ENCODE measurements at regions not wholly inside any gene's neighbourhood (a gene's known extent, or its start where the extent isn't known, plus 50 kb on each side); places are given as distances from the start of the nearest gene placed in this dataset.

GRCh38 chr18:41155025-41155424 lies 800.0 kb upstream of the PIK3C3 start:
- DNase-seq (ENCODE audit: low read depth in 3 of 3, low spot score in 1 of 3): no peak

GRCh38 chr18:41153871-41154270 lies 801.2 kb upstream of the PIK3C3 start:
- no peak for DNase-seq (ENCODE audit: low read depth in 3 of 3, low spot score in 1 of 3)

GRCh38 chr18:41150316-41150715 lies 804.7 kb upstream of the PIK3C3 start:
- no peak for DNase-seq (ENCODE audit: low read depth in 3 of 3, low spot score in 1 of 3)

DNA sequence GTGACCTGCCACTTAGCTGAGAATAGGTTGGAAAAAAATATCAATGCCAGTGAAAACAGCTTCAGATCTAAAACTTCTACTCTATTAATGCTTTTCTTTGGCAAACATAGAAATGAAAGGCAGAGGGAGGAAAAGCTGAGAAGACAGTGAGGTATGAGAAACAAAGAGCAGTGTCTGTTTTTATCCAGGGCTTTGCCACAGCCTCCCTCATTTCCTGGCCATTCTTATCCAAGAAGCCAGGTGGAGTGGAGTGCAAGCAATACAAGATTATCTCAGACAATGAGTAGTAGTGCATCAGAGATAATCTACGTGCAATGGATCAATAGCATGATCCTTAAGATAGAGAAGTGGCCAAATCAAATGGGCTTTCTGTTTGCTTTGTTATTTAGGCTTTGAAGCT lies 808.7 kb upstream of the PIK3C3 start:
- DNase-seq (ENCODE audit: low read depth in 3 of 3, low spot score in 1 of 3): no peak

GRCh38 chr18:41145516-41145915 lies 809.5 kb upstream of the PIK3C3 start:
- no peak for DNase-seq (ENCODE audit: low read depth in 3 of 3, low spot score in 1 of 3)

DNA sequence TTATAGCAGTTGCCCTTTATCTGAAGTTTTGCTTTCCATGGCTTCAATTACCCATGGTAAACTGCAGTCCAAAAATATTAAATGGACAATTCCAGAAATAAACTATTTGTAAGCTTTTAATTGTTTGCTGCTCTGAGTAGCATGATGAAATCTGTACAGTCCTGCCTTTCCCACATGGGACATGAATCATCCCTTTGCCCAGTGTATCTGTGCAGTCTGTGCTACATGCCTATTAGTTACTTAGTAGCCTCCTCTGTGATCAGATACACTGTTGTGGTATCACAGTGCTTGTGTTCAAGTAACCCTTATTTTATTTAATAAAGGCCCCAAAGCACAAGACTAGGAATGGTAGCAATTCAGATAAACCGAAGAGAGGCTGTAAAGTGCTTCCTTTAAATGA lies 810.6 kb upstream of the PIK3C3 start:
- no peak for DNase-seq (ENCODE audit: low read depth in 3 of 3, low spot score in 1 of 3)

GRCh38 chr18:41140506-41140905 lies 814.5 kb upstream of the PIK3C3 start:
- DNase-seq (ENCODE audit: low read depth in 3 of 3, low spot score in 1 of 3): no peak

DNA sequence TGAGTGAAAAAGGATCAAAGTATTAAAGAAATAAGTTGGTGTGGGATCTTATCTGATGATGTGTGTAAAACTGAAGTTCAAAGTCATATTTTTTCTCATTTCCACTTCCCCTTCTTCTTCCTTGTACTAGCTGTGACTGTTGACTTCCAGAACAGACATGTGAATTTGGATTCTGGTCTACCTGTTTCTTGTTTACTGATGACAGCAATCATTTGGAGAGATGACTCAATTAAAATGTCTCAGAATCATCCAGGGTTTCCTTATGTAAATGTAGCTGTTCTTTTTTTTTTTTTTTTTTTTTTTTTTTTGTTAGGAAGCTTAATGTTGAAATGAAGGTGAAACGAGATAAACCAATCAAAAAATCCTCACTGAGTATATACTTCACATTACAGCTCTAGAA lies 819.9 kb upstream of the PIK3C3 start:
- DNase-seq (ENCODE audit: low read depth in 3 of 3, low spot score in 1 of 3): no peak

DNA sequence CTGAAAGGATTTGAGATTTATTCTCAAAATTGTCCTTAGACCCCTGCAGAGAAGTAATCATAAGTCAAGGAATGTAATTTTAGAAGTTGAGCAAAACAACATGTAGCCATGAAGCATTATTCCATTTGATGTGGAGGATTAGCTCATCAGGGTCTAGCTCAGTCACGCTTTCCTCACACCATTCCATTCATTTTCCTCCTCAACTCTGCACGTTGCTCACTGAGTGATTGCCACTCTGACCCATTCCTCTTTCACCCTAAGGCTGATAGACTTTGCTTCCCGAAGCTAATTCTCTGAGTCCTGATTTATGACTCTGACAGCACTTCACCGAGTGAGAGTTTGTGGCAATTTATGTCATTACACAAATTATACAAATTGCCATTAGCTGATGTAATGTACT lies 820.6 kb upstream of the PIK3C3 start:
- no peak for DNase-seq (ENCODE audit: low read depth in 3 of 3, low spot score in 1 of 3)

GRCh38 chr18:41131050-41131449 lies 824.0 kb upstream of the PIK3C3 start:
- DNase-seq (ENCODE audit: low read depth in 3 of 3, low spot score in 1 of 3): no peak

DNA sequence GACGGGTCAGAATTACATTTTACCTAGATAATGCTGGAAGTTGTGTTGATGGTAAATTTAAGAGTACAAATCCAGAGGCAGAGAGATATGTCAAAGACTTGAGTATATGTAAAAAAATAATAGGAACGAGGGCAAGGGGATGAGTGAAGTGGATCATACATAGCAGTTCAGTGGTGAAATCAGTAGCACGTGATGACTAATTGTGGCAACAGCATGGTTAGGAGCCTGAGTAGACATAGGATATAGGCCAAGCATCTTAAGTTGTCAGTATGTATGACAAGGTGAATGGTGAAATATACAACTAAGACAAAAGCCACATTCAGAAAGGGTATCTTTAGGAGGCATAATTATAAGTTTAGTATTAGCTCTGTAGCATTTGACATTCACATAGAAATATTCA lies 826.5 kb upstream of the PIK3C3 start:
- no peak for DNase-seq (ENCODE audit: low read depth in 3 of 3, low spot score in 1 of 3)

DNA sequence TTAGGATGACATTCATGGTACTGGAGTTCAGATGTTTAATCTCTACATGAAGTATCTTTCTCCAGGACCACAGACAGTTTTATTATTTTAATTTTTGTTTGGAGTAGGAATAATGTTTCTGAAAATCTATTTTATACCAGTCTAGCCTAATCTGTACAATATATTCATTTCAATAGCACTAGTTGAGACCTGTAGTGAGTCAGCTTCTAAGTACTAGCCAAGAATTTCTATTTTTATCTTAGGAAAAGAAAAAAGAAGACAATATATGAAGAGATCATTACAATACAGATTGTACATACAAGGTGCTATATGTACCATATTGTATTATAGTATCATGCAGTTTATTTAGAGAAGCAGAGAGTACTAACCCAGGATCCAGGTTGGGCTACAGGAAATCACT lies 826.9 kb upstream of the PIK3C3 start:
- no peak for DNase-seq (ENCODE audit: low read depth in 3 of 3, low spot score in 1 of 3)

GRCh38 chr18:41126541-41127235 lies 828.3 kb upstream of the PIK3C3 start:
- DNase-seq (ENCODE audit: low read depth in 3 of 3, low spot score in 1 of 3): no peak

DNA sequence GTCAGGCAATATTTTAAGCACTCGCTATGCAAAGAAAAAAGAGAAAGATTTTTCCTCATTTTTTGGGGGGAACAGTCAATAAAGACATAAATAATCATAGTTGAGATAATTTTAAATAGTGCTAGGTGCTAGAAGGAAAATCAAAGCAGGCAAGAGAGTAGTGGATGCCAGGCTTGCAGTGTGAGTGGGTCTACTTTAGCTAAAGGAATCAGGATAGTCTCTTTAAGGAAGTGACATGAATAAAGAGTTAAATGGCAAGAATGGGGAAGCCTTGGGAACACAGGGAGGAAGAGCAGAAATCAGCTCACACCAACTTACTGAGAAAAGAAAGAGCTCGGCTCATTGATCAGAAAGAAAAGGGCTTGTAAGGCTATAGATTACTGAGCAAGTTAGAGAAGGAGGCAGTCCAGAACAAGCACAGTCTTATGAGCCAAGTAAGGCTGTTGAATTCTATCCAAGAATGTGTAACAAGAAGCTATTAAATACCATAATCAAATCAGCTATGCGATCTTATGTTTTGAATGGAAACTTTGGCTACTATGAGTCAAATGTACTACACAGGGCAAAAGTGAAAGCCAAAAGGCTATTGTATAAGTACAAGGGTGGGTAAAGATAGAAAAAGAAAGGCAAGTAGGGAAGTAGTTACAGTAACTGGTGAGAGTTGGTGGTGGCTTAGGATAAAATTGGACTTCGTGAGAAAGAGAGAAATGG lies 833.8 kb upstream of the PIK3C3 start:
- DNase-seq (ENCODE audit: low read depth in 3 of 3, low spot score in 1 of 3): no peak

DNA sequence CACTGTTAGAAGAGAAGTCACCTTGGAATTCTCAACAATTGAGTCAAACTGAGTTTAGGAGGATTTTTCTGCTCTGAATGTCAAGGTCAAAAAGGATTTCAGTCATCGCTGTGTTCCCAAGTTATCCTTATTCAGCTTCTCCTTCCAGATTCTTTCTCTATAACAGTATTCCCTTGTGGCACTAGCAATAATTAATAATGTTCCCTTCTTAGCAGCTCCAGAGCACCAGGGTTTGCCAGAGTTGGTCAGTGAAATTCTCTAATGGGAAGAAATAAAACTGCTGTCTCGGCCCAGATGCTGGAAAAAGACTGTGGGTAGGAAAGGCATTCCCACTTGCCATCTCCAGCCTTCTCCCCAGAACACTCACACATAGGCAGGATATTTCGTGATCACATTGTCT lies 836.0 kb upstream of the PIK3C3 start:
- DNase-seq (ENCODE audit: low read depth in 3 of 3, low spot score in 1 of 3): no peak

DNA sequence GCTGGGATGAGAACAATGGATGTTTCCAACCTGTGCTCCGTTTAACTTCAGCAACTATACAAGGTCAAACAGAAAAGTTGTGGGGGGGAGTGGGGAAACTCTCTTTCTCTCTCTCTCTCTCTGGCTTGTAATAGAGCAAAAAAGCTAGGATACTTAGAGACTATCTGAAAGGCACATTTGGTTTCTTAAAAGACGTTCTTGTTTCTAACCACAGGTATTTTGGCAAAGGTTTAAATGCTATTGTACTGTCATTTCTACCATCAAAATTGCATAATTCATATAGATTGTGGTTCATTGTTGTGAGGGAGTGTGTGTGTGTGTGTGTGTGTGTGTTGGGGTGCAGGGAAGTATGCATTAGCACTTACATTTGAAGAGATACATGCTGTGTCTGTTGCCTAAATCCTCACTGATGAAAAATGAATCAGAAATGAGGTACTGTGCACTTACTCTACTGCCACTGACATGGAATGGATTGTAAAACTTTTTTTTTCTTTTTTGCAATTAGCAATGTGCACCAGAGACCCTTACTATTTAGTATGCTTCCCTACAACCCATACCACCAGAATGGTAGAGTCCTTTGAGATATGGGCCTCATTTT lies 841.0 kb upstream of the PIK3C3 start:
- no peak for DNase-seq (ENCODE audit: low read depth in 3 of 3, low spot score in 1 of 3)

DNA sequence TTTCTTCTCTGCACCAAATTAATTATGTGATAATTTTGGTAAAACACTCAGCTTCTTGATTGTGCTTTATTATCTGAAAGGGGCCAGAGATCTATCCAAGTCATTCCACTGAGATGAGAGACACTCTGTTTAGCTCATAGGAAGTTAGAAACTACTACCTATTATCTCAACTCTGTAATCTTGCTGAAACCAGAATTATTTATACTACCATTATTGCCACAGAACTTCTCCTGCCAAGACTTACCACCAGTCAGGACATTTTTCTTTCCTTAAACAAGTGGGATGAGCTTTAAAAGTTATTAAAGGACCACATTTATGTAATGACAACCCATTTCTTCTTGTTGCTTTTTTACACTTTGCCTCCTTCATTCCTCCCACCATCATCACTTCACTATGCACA lies 855.6 kb upstream of the PIK3C3 start:
- DNase-seq (ENCODE audit: low read depth in 3 of 3, low spot score in 1 of 3): no peak

DNA sequence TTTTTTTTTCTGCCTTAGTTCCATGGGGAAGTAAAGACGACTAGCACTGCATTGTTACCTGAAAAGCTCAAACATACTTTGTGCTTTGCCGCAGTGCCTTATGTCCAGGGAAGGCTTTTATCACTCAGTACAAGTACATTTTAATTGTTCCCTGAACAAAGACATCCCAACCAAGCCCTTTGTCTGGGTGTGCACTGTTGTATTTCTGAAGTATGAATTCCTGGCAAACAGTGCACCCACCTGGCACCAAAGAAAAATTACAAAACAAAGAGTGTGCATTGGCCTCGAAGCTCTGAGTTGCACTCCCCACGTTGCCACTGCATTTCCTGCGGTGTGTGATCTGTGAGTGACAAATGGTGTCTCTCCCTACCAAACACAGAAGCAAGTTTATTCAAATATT lies 858.5 kb upstream of the PIK3C3 start:
- DNase-seq (ENCODE audit: low read depth in 3 of 3, low spot score in 1 of 3): no peak

DNA sequence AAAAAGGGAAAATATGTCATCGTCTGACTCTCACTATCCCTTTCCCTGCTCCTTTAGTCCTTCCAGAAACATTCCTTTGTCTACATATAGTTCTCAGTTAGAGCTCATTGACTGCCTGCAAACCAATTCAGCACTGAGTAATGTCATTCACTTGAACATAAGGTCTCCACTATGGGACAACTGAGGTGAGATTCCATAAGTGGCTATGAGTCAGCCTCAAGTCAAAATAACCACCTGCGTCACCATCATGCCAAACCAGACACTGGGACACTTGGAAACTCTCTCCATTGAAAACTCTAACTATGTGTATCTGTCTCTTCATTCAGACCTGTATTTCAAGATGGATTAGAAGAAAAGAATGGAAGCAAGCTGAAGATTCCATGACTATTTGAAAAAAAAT lies 878.0 kb upstream of the PIK3C3 start:
- no peak for DNase-seq (ENCODE audit: low read depth in 3 of 3, low spot score in 1 of 3)

DNA sequence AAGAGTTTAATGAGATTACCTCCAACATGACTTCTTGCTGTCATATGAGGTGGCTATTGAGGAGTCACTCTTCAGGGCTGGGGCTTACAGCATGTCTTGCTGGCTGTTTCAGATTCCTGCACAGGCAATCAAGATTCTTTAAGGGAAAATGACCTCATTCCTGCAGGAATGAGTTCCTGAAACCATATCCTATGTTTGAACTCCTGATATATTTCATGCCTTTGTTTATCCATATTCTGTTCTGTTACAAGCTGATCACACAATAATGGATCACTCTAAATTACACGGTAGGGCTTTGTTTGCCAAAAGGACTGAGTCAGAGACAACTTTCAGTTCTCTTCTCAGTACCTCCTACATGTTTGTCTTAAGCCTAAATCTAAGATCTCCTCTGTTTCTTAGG lies 879.8 kb upstream of the PIK3C3 start:
- DNase-seq (ENCODE audit: low read depth in 3 of 3, low spot score in 1 of 3): no peak

DNA sequence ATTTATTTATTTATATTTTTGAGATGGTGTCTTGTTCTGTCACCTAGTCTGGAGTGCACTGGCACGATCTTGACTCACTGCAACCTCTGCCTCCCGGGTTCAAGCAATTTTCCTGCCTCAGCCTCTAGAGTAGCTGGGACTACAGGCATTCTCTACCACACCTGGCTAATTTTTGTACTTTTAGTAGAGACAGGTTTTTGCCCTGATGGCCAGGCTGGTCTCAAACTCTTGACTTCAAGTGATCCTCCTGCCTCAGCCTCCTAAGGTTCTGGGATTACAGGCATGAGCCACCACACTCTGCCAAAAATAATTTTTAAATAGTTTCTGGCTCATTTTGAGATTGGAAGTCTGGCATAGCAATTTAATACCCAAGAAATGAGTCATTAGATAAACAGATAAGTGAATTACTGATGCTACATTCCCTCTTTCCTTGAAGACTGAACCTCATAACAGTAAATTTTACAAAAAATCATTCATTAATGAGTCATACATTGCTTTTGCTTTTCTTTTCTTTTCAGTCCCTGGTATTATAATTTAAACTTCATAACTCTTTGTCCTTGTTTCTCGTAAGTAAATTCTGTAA lies 881.6 kb upstream of the PIK3C3 start:
- DNase-seq (ENCODE audit: low read depth in 3 of 3, low spot score in 1 of 3): no peak

DNA sequence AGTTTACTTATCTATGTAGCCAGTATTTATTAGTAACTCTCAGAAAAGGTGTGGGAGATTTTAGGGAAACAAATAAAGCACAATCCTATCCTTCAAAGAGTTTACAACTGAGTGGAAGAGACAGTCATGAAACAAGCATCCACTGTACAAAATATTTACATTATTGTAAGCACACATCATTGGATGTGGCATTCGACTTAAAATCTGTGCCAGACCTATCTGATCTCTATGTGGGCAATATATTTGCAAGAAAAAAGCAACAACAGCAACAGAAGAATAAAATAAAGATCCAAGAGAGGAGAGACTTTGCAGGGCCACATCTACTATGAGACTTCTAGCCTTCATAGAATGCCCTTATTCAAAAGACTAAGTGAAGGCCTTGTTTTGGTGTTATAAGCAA lies 882.1 kb upstream of the PIK3C3 start:
- DNase-seq (ENCODE audit: low read depth in 3 of 3, low spot score in 1 of 3): no peak
